ENCODE measurements at regions not wholly inside any gene's neighbourhood (a gene's known extent, or its start where the extent isn't known, plus 50 kb on each side); places are given as distances from the start of the nearest gene placed in this dataset.

- ChIA-PET POLR2A (interaction anchor here (1.3 kb wide), 1 partner anchor 10 kb away, joined by 5 read pairs; no protein-coding TSS in a partner anchor), CTCF (no interaction called here)
- H3K27me3 ChIP-seq (ENCODE audit: control insufficient read depth in 2 of 2, insufficient read depth in 2 of 2, low read length in 2 of 2), result no peaks in the 10 kb centered on the region
- H3K4me1 ChIP-seq (ENCODE audit: control insufficient read depth in 2 of 2, insufficient read depth in 2 of 2, low read length in 2 of 2), result peaks cover 9 to 13% of the 10 kb centered on the region in 2 donors
- ATAC-seq (no peak), DNase-seq (no peak)
- H3K27ac Mint-ChIP-seq, result peak overlapping the region in 5 of 9 donors; percentile 1 to 66 (median 34)
- H3K27ac ChIP-seq (ENCODE audit: low read depth, low read length), result no peak overlapping the region
- intact Hi-C loops (cut with micrococcal nuclease), result no loop called here
- H3K9me3 ChIP-seq (ENCODE audit: control insufficient read depth in 2 of 3, low read length in 3 of 3), result no peaks in the 10 kb centered on the region
- H3K9me3 Mint-ChIP-seq, result peaks cover 0 to 2% (median 0%) of the 10 kb centered on the region in 11 donors
- H3K36me3 ChIP-seq (ENCODE audit: control insufficient read depth in 2 of 3, insufficient read depth in 3 of 3, low read length in 3 of 3), result no peaks in the 10 kb centered on the region
- H3K4me1 Mint-ChIP-seq, result peaks cover 13 to 60% (median 28%) of the 10 kb centered on the region in 7 donors
- no peak overlapping the region for H3K4me3 ChIP-seq (ENCODE audit: low read length)
- peaks cover 0 to 9% (median 0%) of the 10 kb centered on the region in 5 donors for H3K36me3 Mint-ChIP-seq
- peak overlapping the region in 1 of 10 donors; percentile 6 for H3K4me3 Mint-ChIP-seq
- no peaks in the 10 kb centered on the region for H3K27me3 Mint-ChIP-seq
Observed at GRCh38 chr1:234990874-234991801, 137.5 kb downstream of the TOMM20 start.

GRCh38 chr1:234990328-234990675, 138.3 kb downstream of the TOMM20 start:
- CTCF ChIA-PET, result no interaction called here
- Mint-ChIP-seq H3K9me3 (peaks cover 0 to 2% (median 0%) of the 10 kb centered on the region in 11 donors), H3K27ac (peak overlapping the region in 1 of 9 donors; percentile 34), H3K36me3 (peaks cover 0 to 9% (median 0%) of the 10 kb centered on the region in 5 donors), H3K4me3 (no peak overlapping the region), H3K27me3 (no peaks in the 10 kb centered on the region), H3K4me1 (peaks cover 13 to 61% (median 28%) of the 10 kb centered on the region in 7 donors)
- H3K36me3 ChIP-seq (ENCODE audit: control insufficient read depth in 2 of 3, insufficient read depth in 3 of 3, low read length in 3 of 3), result no peaks in the 10 kb centered on the region
- peaks cover 9 to 13% of the 10 kb centered on the region in 2 donors for H3K4me1 ChIP-seq (ENCODE audit: control insufficient read depth in 2 of 2, insufficient read depth in 2 of 2, low read length in 2 of 2)
- no peak overlapping the region for H3K4me3 ChIP-seq (ENCODE audit: low read length)
- H3K9me3 ChIP-seq (ENCODE audit: control insufficient read depth in 2 of 3, low read length in 3 of 3), result no peaks in the 10 kb centered on the region
- ATAC-seq, result no peak
- intact Hi-C loops (cut with micrococcal nuclease), result no loop called here
- no peak for DNase-seq
- H3K27ac ChIP-seq (ENCODE audit: low read depth, low read length), result no peak overlapping the region
- no peaks in the 10 kb centered on the region for H3K27me3 ChIP-seq (ENCODE audit: control insufficient read depth in 2 of 2, insufficient read depth in 2 of 2, low read length in 2 of 2)
- POLR2A ChIA-PET, result interaction anchor here (1.3 kb wide), 1 partner anchor 9 kb away, joined by 5 read pairs; no protein-coding TSS in a partner anchor

GRCh38 chr1:234989479-234990327, 138.9 kb downstream of the TOMM20 start:
- Mint-ChIP-seq H3K27me3 (no peaks in the 10 kb centered on the region), H3K27ac (peak overlapping the region in 1 of 9 donors; percentile 34), H3K4me1 (peaks cover 13 to 65% (median 28%) of the 10 kb centered on the region in 7 donors), H3K36me3 (peaks cover 0 to 9% (median 0%) of the 10 kb centered on the region in 5 donors), H3K4me3 (no peak overlapping the region), H3K9me3 (peaks cover 0 to 2% (median 0%) of the 10 kb centered on the region in 11 donors)
- no peak for ATAC-seq
- intact Hi-C loops (cut with micrococcal nuclease), result no loop called here
- no peaks in the 10 kb centered on the region for H3K9me3 ChIP-seq (ENCODE audit: control insufficient read depth in 2 of 3, low read length in 3 of 3)
- H3K4me3 ChIP-seq (ENCODE audit: low read length), result no peak overlapping the region
- ChIA-PET POLR2A (interaction anchor here (0.7 to 1.1 kb wide), 2 partner anchors 10 to 41 kb away, joined by 3 read pairs; no protein-coding TSS in a partner anchor), CTCF (no interaction called here)
- no peaks in the 10 kb centered on the region for H3K27me3 ChIP-seq (ENCODE audit: control insufficient read depth in 2 of 2, insufficient read depth in 2 of 2, low read length in 2 of 2)
- no peaks in the 10 kb centered on the region for H3K36me3 ChIP-seq (ENCODE audit: control insufficient read depth in 2 of 3, insufficient read depth in 3 of 3, low read length in 3 of 3)
- no peak overlapping the region for H3K27ac ChIP-seq (ENCODE audit: low read depth, low read length)
- no peak for DNase-seq
- peaks cover 9 to 13% of the 10 kb centered on the region in 2 donors for H3K4me1 ChIP-seq (ENCODE audit: control insufficient read depth in 2 of 2, insufficient read depth in 2 of 2, low read length in 2 of 2)

- Mint-ChIP-seq H3K27ac (peak overlapping the region in 2 of 9 donors; percentile 30 to 36), H3K4me3 (no peak overlapping the region), H3K36me3 (peaks cover 0 to 10% (median 0%) of the 10 kb centered on the region in 5 donors), H3K4me1 (peaks cover 18 to 64% (median 30%) of the 10 kb centered on the region in 7 donors), H3K9me3 (peaks cover 0 to 2% (median 0%) of the 10 kb centered on the region in 11 donors), H3K27me3 (no peaks in the 10 kb centered on the region)
- Histone ChIP-seq H3K4me1 (ENCODE audit: control insufficient read depth in 2 of 2, insufficient read depth in 2 of 2, low read length in 2 of 2) (peaks cover 9 to 13% of the 10 kb centered on the region in 2 donors), H3K27ac (ENCODE audit: low read depth, low read length) (no peak overlapping the region), H3K27me3 (ENCODE audit: control insufficient read depth in 2 of 2, insufficient read depth in 2 of 2, low read length in 2 of 2) (no peaks in the 10 kb centered on the region), H3K9me3 (ENCODE audit: control insufficient read depth in 2 of 3, low read length in 3 of 3) (no peaks in the 10 kb centered on the region), H3K36me3 (ENCODE audit: control insufficient read depth in 2 of 3, insufficient read depth in 3 of 3, low read length in 3 of 3) (no peaks in the 10 kb centered on the region), H3K4me3 (ENCODE audit: low read length) (no peak overlapping the region)
- ChIA-PET POLR2A (interaction anchor here (0.7 to 1.1 kb wide), 2 partner anchors 9 to 42 kb away, joined by 3 read pairs; no protein-coding TSS in a partner anchor), CTCF (no interaction called here)
- intact Hi-C loops (cut with micrococcal nuclease), result no loop called here
- no peak for ATAC-seq
- DNase-seq, result no peak
Observed at GRCh38 chr1:234989019-234989418, 139.6 kb downstream of the TOMM20 start.

- intact Hi-C loops (cut with micrococcal nuclease), result no loop called here
- H3K9me3 ChIP-seq (ENCODE audit: control insufficient read depth in 2 of 3, low read length in 3 of 3), result no peaks in the 10 kb centered on the region
- H3K36me3 ChIP-seq (ENCODE audit: control insufficient read depth in 2 of 3, insufficient read depth in 3 of 3, low read length in 3 of 3), result no peaks in the 10 kb centered on the region
- ChIA-PET CTCF (no interaction called here), POLR2A (no interaction called here)
- Mint-ChIP-seq H3K27me3 (no peaks in the 10 kb centered on the region), H3K9me3 (peaks cover 0 to 2% (median 0%) of the 10 kb centered on the region in 11 donors), H3K4me3 (no peak overlapping the region), H3K36me3 (peaks cover 0 to 10% (median 0%) of the 10 kb centered on the region in 5 donors), H3K27ac (no peak overlapping the region), H3K4me1 (peaks cover 18 to 69% (median 33%) of the 10 kb centered on the region in 7 donors)
- peaks cover 9 to 13% of the 10 kb centered on the region in 2 donors for H3K4me1 ChIP-seq (ENCODE audit: control insufficient read depth in 2 of 2, insufficient read depth in 2 of 2, low read length in 2 of 2)
- H3K4me3 ChIP-seq (ENCODE audit: low read length), result no peak overlapping the region
- H3K27ac ChIP-seq (ENCODE audit: low read depth, low read length), result no peak overlapping the region
- DNase-seq, result no peak
- ATAC-seq, result no peak
- no peaks in the 10 kb centered on the region for H3K27me3 ChIP-seq (ENCODE audit: control insufficient read depth in 2 of 2, insufficient read depth in 2 of 2, low read length in 2 of 2)
Observed at GRCh38 chr1:234988536-234988935, 140.1 kb downstream of the TOMM20 start.

GRCh38 chr1:234988155-234988517, 140.5 kb downstream of the TOMM20 start:
- H3K27ac ChIP-seq (ENCODE audit: low read depth, low read length), result no peak overlapping the region
- H3K4me1 Mint-ChIP-seq, result peaks cover 18 to 71% (median 33%) of the 10 kb centered on the region in 7 donors
- no peaks in the 10 kb centered on the region for H3K36me3 ChIP-seq (ENCODE audit: control insufficient read depth in 2 of 3, insufficient read depth in 3 of 3, low read length in 3 of 3)
- H3K9me3 ChIP-seq (ENCODE audit: control insufficient read depth in 2 of 3, low read length in 3 of 3), result no peaks in the 10 kb centered on the region
- H3K4me3 ChIP-seq (ENCODE audit: low read length), result no peak overlapping the region
- intact Hi-C loops (cut with micrococcal nuclease), result no loop called here
- ChIA-PET CTCF (no interaction called here), POLR2A (interaction anchor here (0.9 kb wide), 1 partner anchor 50 kb away, joined by 3 read pairs; no protein-coding TSS in a partner anchor)
- H3K27me3 ChIP-seq (ENCODE audit: control insufficient read depth in 2 of 2, insufficient read depth in 2 of 2, low read length in 2 of 2), result no peaks in the 10 kb centered on the region
- H3K4me3 Mint-ChIP-seq, result no peak overlapping the region
- H3K27me3 Mint-ChIP-seq, result no peaks in the 10 kb centered on the region
- H3K27ac Mint-ChIP-seq, result peak overlapping the region in 1 of 9 donors; percentile 86
- H3K9me3 Mint-ChIP-seq, result peaks cover 0 to 2% (median 0%) of the 10 kb centered on the region in 11 donors
- DNase-seq, result no peak
- H3K4me1 ChIP-seq (ENCODE audit: control insufficient read depth in 2 of 2, insufficient read depth in 2 of 2, low read length in 2 of 2), result peaks cover 9 to 13% of the 10 kb centered on the region in 2 donors
- peaks cover 0 to 10% (median 0%) of the 10 kb centered on the region in 5 donors for H3K36me3 Mint-ChIP-seq
- ATAC-seq, result no peak
